A549 (cell line): ENCODE measurements at regions not wholly inside any gene's neighbourhood (a gene's known extent, or its start where the extent isn't known, plus 50 kb on each side); places are given as distances from the start of the nearest gene placed in this dataset.

Experiments
- CBX8 ChIP-seq: fragments of 200-600 bp; sonication (generic); IDR thresholded peaks from 2 replicates; pipeline ENCODE4 v1.6.1; 2016
- CEBPB ChIP-seq, 2 experiments: fragments of >200 bp in 1 of 2; sonication (Bioruptor Twin) in 1 of 2; formaldehyde crosslinking in 1 of 2; IDR thresholded peaks; 2 replicates each; pipeline ENCODE4 v1.6.1; 2012 to 2016
- CTCF ChIP-seq: fragments of >200 bp; sonication (Bioruptor Twin); formaldehyde crosslinking; IDR thresholded peaks from 3 replicates; pipeline ENCODE4 v1.5.1; 2016
- EP300 ChIP-seq, 2 experiments: fragments of >200 bp; sonication (Bioruptor Twin); formaldehyde crosslinking; IDR thresholded peaks; 2 replicates in 1 of 2; 3 replicates in 1 of 2; pipeline ENCODE4 v1.6.1; 2016 to 2017
- KDM1A ChIP-seq: fragments of 200-600 bp; sonication (generic); IDR thresholded peaks from 2 replicates; pipeline ENCODE4 v1.6.1; 2016; ENCODE audit warnings: low read depth, mild to moderate bottlenecking
- MAX ChIP-seq: IDR thresholded peaks from 2 replicates; pipeline ENCODE4 v1.6.1; 2012
- POLR2A ChIP-seq: IDR thresholded peaks from 2 replicates; pipeline ENCODE4 v1.6.1; 2012; ENCODE audit warnings: mild to moderate bottlenecking, low read length
- POLR2AphosphoS2 ChIP-seq: conservative IDR thresholded peaks from 2 replicates; pipeline ENCODE4 v1.6.1; 2012; ENCODE audit warnings: low read length, improper control_type of control experiment, inconsistent platforms
- RAD21 ChIP-seq, 2 experiments: fragments of >200 bp in 1 of 2; sonication (Bioruptor Twin) in 1 of 2; formaldehyde crosslinking in 1 of 2; IDR thresholded peaks in 1 of 2; conservative IDR thresholded peaks in 1 of 2; 2 replicates in 1 of 2; 3 replicates in 1 of 2; pipeline ENCODE4 v1.6.1; 2012 to 2018; ENCODE audit warnings: inconsistent platforms in 1 of 2
- REST ChIP-seq: fragments of 200-600 bp; sonication (generic); IDR thresholded peaks from 2 replicates; pipeline ENCODE4 v1.6.1; 2016; ENCODE audit warnings: antibody characterized with exemption, mild to moderate bottlenecking, moderate library complexity
- RFX5 ChIP-seq: fragments of 450-650 bp; IDR thresholded peaks from 2 replicates; pipeline ENCODE4 v1.7.1; 2014; ENCODE audit warnings: antibody characterized with exemption, mild to moderate bottlenecking, moderate library complexity
- RNF2 ChIP-seq: fragments of 200-600 bp; sonication (generic); IDR thresholded peaks from 2 replicates; pipeline ENCODE4 v1.6.1; 2016; ENCODE audit warnings: low read depth, mild to moderate bottlenecking, antibody characterized with exemption, moderate library complexity, borderline replicate concordance
- SREBF2 ChIP-seq: fragments of 450-650 bp; IDR thresholded peaks from 2 replicates; pipeline ENCODE4 v1.6.1; 2014; ENCODE audit warnings: mild to moderate bottlenecking, moderate library complexity
- USF2 ChIP-seq: fragments of 450-650 bp; IDR thresholded peaks from 2 replicates; pipeline ENCODE4 v1.6.1; 2014; ENCODE audit warnings: antibody characterized with exemption

- TF ChIP-seq POLR2A = no peak
- TF ChIP-seq EP300 (IDR thresholded peaks at IDR 0.05) = no peak
- TF ChIP-seq RAD21 (conservative IDR thresholded peaks at IDR 0.05 in 1 of 2, IDR thresholded peaks at IDR 0.05 in 1 of 2) = no peak
- no peak for TF ChIP-seq POLR2AphosphoS2
- TF ChIP-seq MAX = no peak
- no peak for TF ChIP-seq REST
- no peak for TF ChIP-seq CTCF
- no peak for TF ChIP-seq RFX5
- TF ChIP-seq USF2 = no peak
- no peak for TF ChIP-seq KDM1A
- no peak for TF ChIP-seq CBX8
- no peak for TF ChIP-seq RNF2
- TF ChIP-seq SREBF2 = no peak
- no peak for TF ChIP-seq CEBPB (IDR thresholded peaks at IDR 0.05)
These were observed 911.9 kb upstream of the LRRN3 start for GRCh38 chr7:110179037-110179436.
